Tibial nerve (tissue), 4 donors: ENCODE measurements at regions not wholly inside any gene's neighbourhood (a gene's known extent, or its start where the extent isn't known, plus 50 kb on each side); places are given as distances from the start of the nearest gene placed in this dataset.

Source experiments
- CTCF ChIP-seq, 5 experiments: fragments of 200-600 bp in 3 of 5; fragments of 450-650 bp in 2 of 5; sonication (generic) in 3 of 5; IDR thresholded peaks; one replicate each; pipeline ENCODE4 v1.5.1; 2016 to 2019; ENCODE audit warnings: antibody characterized with exemption in 5 of 5, mild to moderate bottlenecking in 3 of 5, moderate library complexity in 2 of 5
- EP300 ChIP-seq, 2 donors: sonication (generic); formaldehyde crosslinking; IDR thresholded peaks; one replicate each; pipeline ENCODE4 v1.6.1; 2017; ENCODE audit warnings: antibody characterized with exemption in 2 of 2, mild to moderate bottlenecking in 1 of 2
- POLR2A ChIP-seq, 2 donors: fragments of 450-650 bp; IDR thresholded peaks; one replicate each; pipeline ENCODE4 v1.6.1; 2017; ENCODE audit warnings: antibody characterized with exemption in 2 of 2, mild to moderate bottlenecking in 2 of 2, moderate library complexity in 2 of 2

- TF ChIP-seq POLR2A (IDR thresholded peaks at IDR 0.05): no peak
- no peak for TF ChIP-seq CTCF (IDR thresholded peaks at IDR 0.05)
- no peak for TF ChIP-seq EP300 (IDR thresholded peaks at IDR 0.05)
Observed at GRCh38 chr3:146739203-146739671, 134.1 kb upstream of the PLSCR5 start.
